ENCODE measurements at regions not wholly inside any gene's neighbourhood (a gene's known extent, or its start where the extent isn't known, plus 50 kb on each side); places are given as distances from the start of the nearest gene placed in this dataset.

- no peak overlapping the region for H3K4me3 ChIP-seq
- peaks cover 0 to 5% of the 10 kb centered on the region in 2 experiments; a peak in 2 of 5 replicates for H3K4me1 ChIP-seq (replicated peaks in 1 of 2; ENCODE audit: control insufficient read depth in 2 of 2, insufficient read depth in 2 of 2, low read length in 2 of 2)
- H3K9ac ChIP-seq (ENCODE audit: insufficient read depth in 1 of 2, low read depth in 2 of 2, low read length in 2 of 2): no peak overlapping the region
- H3K9me3 ChIP-seq (replicated peaks; ENCODE audit: control insufficient read depth, insufficient read depth, low read depth, low read length): no peaks in the 10 kb centered on the region
- ATAC-seq: no peak
- DNase-seq (ENCODE audit: extremely low read depth in 1 of 4, low spot score in 3 of 4): no peak
- H3K9me1 ChIP-seq (ENCODE audit: control insufficient read depth, insufficient read depth, low read length): no peaks in the 10 kb centered on the region
- FAIRE-seq: no peak
- H3K27ac ChIP-seq (ENCODE audit: extremely low read depth, low read depth, low read length): no peak overlapping the region
- peaks cover 50% of the 10 kb centered on the region for H3K79me2 ChIP-seq (ENCODE audit: control insufficient read depth, insufficient read depth, low read length)
- intact Hi-C loops (cut with micrococcal nuclease) (no loop called here), in situ Hi-C loops (cut with MboI) (no loop called here)
- no peak overlapping the region for H2AFZ ChIP-seq (ENCODE audit: low read depth, low read length)
- no peaks in the 10 kb centered on the region for H3K27me3 ChIP-seq (ENCODE audit: control insufficient read depth in 2 of 2, insufficient read depth in 2 of 2, low read length in 2 of 2)
- WGBS (ENCODE audit: insufficient coverage, low coverage, missing lambda C conversion rate): 85% methylated on average over 7 of the region's 7 CpGs
- ChIA-PET POLR2A (interaction anchor here (0.8 kb wide), 1 partner anchor 16 kb away, joined by 3 read pairs; no protein-coding TSS in a partner anchor), CTCF (ENCODE audit: low intra/inter-chr PET ratio) (no interaction called here)
- no peaks in the 10 kb centered on the region; the same call in 1 of the 3 replicates for H3K36me3 ChIP-seq (ENCODE audit: control insufficient read depth, insufficient read depth, low read length)
- no TSS peak for BruUV-seq (replicated peaks)
- no peak overlapping the region for H3K4me2 ChIP-seq (ENCODE audit: insufficient read depth, low read length)
- no peaks in the 10 kb centered on the region for H4K20me1 ChIP-seq (replicated peaks; ENCODE audit: control insufficient read depth, insufficient read depth, low read length)
- peak; percentile 64 for TF ChIP-seq ZNF316 (IDR thresholded peaks at IDR 0.05)
- TF ChIP-seq PHF21A (IDR thresholded peaks at IDR 0.05; ENCODE audit: borderline replicate concordance, low read depth): no peak
- TF ChIP-seq C11orf30 (IDR thresholded peaks at IDR 0.05; ENCODE audit: low read depth): peak; percentile 21; the same call in 1 of the 2 replicates
- TF ChIP-seq POLR3A (IDR thresholded peaks at IDR 0.05; ENCODE audit: borderline replicate concordance, extremely low read depth, insufficient read depth, insufficient read length): no peak
- TF ChIP-seq ZNF24 (IDR thresholded peaks at IDR 0.05): no peak
- no peak for TF ChIP-seq YY1 (IDR thresholded peaks at IDR 0.05; ENCODE audit: borderline replicate concordance in 1 of 3, control insufficient read depth in 1 of 3, extremely low read depth in 1 of 3, insufficient read depth in 3 of 3, insufficient read length in 1 of 3, insufficient replicate concordance in 2 of 3, low read depth in 1 of 3, low read length in 2 of 3)
- TF ChIP-seq XRCC5 (IDR thresholded peaks at IDR 0.05; ENCODE audit: low read depth, low read length): no peak
These were observed 202.4 kb downstream of the SEC14L1 start for GRCh38 chr17:77343031-77343800.
